ENCODE measurements at regions not wholly inside any gene's neighbourhood (a gene's known extent, or its start where the extent isn't known, plus 50 kb on each side); places are given as distances from the start of the nearest gene placed in this dataset.

DNA sequence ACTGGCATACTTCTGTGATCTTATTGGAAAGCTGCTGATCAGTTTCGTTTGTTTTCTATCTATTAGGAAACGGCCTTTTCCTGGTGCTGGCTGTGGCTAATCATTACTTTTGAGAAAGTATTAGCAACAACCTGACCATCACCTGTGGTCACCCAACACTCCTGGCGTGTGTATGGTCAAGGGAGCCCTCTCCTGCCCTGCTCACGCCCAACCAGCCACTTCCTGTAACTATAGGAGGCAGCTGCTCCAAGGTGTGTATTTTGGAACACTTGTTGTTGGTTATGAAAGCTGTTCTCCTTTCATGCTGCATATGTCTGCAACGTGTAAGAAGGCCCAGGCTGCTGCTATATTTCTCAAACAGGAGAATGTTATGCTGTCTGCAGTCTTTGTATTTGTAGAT is 1582.8 kb downstream of the AACS start:
- DNase-seq: no peak

DNA sequence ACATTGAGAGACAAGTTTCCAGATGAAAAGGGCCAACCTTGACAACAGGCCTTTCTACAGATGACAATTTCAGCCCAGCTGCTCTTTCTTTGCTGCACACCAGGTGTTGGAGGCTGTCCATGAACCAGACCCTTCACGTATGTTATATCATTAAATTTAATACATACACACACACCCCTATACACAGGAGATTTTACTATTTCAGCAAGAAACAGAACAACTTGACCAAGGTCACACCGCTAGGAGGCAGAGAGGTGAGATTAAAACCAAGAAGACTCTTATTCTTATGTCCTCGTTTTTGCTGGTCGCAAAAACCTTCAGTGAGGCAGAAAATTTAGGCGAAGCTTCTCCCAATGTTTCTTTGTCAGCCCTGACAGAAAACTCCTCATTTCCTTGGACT is 1585.9 kb downstream of the AACS start:
- DNase-seq: no peak

DNA sequence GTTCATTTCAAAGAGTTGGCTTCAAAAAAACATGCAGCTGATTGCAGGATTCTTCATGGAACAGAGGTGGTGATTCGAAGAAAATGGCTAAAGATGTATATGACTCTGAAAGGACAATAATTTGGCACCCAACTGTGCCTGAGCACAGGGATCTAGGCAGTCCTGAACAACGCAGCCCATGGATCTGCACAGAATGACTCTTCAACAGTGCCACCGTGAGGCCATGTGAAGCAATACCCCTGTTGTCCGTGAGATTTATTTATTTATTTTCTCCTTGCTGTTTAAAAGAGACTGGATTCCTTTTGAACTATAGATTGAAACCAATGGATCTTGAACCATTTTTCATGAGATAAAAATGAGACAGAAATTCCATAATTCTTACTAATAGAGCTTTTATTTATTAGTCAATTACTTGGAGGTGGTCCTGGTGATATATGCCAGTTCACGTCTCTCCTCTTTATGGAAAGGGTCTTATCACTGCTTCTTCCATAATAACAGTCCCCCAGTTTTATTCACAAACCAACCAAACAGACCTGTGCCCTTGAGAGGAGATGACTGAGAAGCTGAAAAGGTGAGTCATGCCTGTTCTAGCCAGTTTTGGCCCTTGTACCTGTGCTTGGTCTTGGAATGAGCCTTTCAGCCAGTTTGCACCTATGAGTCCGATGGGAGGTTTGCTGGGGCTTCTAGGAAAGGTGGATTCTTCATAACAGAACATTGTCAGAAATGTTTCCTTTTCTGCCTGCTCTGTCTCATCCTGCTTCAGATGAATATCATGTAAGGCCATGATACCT is 1598.3 kb downstream of the AACS start:
- peak; percentile 2 for DNase-seq

DNA sequence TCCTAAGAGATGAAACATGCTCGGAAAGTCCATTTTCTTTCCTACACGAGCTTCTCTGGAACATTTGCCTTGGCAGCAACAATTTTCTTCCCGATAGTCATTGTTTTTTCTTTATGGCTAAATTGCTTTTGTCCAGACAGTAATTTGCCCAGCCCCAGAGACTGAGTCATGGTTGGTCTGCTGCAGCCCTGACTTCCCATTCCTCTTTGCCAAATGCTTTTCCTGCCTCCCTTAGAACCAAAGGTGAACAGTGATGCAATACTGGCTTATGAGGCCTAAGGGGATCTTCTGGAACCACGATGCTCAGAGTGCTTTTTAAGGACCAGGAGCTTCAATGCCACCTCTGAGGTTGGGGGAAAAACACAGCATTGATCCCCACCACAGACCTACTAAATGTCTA is 1599.6 kb upstream of the TMEM132C start:
- no peak for DNase-seq

DNA sequence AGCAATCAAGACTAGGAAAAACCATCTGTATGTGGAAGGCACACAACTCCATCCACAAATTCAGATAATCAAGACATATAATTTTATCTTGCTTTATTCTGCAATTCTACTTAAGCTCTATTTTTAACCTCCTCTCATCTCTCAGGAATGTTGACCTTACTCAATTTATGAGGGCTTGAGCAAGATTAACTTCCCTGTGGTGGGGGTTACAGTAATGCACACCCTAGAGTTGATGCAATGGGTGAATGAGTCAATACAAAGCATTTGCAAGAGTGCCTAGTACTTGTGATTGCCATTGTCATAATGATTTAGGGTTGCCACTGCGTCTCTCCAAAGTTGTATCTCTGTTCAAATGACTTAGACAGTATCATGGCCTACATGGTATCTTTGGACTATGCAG is 1598.4 kb upstream of the TMEM132C start:
- DNase-seq: no peak

DNA sequence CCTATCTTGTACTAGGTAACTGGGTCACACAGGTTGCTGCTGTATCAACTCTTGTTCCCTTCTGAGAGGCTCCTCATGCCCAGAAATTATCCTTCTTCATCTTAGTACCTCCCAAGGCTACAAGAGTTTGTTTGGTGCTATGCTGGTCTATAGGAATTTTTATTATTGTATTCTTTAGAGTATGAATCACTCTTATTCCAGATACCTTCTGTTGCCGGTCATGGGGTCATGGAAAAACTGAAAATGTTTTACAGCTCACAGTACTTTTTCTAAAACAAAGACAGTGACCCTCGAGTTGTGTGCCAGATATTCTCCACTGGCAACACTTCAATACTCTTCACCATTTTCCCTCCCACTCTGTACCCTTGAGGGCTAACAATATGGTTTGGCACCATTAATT is 1598.0 kb upstream of the TMEM132C start:
- no peak for DNase-seq

DNA sequence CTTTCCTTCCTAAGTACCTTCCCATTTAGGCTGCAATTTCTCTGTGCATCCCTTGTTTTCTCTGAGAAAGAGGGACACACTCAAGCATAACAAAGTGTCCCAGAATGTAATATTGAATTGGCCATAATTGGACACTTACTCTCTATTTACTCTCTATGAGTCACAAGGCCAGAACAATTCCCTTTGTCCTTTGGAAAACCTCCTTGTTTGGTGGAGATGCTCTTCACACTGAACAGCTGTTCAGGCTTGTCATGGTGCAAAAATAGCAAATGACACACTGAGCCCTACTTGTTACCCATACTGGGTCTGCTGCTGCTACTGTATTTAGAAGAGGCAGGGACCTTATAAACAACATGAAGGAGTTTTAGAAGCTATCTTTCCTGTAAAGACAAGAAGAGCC is 1590.5 kb upstream of the TMEM132C start:
- DNase-seq: no peak

DNA sequence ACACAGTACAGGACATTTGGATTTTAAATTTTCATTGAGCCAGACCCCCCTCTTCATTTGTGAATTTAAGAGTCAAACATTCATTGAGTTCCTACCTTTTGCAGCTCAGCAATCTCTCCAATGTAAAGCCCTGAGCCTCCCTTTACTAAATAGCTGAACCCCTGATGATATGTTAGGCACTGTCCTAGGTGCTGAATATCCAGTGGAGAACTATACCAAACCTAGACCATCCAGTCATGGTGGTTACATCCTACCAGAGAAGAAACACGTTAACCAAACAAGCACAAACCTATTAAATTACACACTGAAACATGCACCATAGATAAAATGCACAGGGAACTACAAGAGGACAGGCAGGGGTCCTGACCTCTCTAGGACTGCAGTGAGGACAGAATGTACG is 1585.3 kb upstream of the TMEM132C start:
- no peak for DNase-seq

DNA sequence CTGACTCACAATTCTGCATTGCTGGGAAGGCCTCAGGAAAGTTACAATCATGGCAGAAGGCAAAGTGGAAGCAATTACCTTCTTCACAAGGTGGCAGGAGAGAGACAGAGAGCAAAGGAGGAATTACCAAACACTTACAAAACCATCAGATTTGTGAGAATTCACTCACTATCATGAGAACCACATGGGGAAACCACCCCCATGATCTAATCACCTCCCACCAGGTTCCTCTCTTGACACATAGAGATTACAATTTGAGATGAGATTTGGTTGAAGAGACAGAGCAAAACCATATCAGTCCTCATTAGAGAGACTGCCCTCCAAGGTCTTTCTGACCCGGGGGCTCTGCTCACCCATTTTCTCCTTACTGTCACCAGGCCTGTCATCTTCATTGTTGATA is 1582.3 kb upstream of the TMEM132C start:
- DNase-seq: no peak

DNA sequence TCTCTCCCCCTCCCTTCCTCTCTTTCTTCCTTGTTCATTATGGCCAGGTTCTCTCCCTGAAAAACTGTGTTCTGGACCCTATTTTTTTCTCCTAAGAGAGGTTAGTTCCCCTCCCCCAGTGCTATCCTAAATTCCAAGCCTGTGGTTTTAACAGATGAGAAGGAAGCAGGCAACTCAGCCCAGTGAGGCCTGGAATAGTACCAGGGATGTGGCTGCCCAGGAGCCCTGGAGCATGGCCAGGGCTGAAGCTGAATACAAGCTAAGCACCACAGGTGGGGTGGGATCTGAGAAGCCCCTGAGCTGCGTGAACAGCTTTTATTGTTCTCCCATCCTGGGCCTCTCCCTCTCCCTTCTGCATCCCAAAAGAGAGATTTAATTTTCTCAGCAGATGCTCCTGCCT is 1581.3 kb upstream of the TMEM132C start:
- DNase-seq: no peak

DNA sequence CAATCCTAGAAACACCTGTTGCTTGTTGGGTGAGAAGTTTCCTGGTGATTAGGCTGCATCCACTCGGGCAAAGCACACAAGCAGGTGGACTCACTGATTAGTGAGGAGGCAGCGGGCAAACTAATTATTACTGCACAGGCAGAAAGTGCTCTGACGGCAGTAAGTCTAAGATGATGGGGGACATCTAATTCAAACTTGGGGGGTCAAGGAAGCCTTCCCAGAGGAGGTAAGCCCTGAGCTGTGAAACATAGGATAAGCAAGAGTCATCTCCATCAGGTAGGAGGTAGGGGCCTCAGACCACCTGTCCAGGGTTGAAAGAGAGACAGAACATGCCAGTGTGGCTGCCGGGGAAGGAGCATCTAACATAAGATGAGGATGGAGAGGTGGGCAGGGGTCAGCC is 1578.4 kb upstream of the TMEM132C start:
- DNase-seq: no peak

DNA sequence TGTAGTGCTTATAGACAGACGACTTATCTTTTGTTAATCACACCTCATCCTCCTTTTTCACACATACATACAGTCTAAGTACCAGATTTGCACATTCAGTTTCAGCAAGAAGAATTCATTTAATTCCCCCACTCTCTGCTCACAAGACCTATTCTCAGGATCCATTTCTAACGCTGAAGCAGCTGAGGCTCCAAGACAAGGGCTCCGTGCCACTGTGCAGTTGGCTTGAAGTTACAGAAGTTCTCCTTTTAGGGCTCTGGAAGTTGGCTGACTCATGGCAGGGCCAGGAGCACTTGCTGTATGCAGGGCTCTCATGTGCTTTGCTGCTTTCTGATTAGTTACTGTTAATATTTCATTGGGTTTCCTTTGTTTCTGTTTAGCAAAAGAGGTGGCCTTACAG is 1566.9 kb upstream of the TMEM132C start:
- no peak for DNase-seq

DNA sequence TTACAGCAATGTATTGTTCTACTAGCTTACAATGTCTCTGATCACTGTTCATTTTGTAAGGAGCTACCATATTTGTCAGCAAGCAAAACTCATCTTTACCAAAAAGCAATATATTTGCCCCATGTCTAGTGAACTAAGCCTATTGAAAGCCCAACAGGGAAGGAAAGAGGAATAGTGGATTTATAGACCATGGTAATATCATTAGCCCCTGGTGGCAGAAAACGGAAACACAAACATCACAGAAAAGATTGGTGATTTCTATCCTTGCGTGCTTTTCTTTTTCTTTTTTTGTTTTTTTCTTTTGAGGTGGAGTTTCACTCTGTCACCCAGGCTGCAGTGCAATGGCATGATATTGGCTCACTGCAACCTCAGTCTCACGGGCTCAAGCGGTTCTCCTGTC is 1562.4 kb upstream of the TMEM132C start:
- DNase-seq: no peak

DNA sequence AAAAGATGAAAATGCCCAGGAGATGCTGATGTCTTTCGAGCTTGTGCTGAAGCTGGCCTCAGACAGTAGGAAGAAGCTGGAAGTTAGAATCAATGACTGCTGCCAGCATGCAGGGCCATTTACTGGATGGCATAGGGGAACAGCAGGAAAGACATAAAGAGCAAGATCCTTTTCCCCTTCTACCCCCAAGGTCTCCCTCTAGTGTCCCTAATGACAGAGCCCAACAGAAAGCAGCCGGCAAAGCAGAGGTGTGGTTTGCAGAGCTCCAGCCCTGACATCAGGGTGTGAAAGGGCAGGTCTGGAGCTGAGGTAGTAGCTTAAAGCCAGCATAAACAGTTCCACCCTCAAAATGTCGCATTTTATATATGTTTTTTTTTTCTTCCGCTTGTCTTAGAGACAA is 1560.7 kb upstream of the TMEM132C start:
- DNase-seq: no peak

DNA sequence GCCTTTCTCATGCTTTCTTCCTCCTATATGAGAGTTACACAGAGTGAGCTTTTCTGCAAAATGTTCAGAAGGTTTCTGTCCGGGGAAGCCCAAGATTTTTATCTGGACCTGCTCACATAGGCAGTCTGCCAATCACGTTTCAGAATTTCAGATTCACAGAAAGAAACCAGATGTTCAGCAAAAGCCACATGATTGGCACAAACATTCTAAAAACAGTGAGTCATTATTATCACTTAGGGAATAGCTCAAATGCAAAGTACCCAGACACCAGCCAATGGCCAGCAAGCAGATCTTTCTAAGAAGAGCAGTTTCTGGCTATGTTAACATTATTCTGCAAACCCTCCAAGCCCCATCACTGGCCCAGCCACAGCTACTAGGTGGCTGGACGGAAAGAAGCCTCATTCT is 1558.5 kb upstream of the TMEM132C start:
- DNase-seq: peak; percentile 12

DNA sequence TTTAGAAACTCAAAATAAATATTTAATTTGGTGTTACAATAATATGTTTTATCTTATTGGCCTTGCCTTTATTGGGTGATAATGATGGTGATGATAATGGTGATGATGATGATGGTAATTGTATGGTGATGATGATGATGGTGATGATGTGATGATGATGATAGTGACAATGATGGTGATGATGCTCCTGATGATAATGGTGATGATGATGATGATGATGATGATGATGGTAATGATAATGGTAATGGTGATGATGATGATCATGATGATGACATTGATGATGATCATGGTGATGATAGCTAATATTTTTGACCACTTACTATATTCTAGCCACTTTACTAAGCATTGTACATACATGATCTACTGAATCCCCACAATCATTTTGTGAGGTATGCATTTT is 1548.6 kb upstream of the TMEM132C start:
- DNase-seq: no peak

DNA sequence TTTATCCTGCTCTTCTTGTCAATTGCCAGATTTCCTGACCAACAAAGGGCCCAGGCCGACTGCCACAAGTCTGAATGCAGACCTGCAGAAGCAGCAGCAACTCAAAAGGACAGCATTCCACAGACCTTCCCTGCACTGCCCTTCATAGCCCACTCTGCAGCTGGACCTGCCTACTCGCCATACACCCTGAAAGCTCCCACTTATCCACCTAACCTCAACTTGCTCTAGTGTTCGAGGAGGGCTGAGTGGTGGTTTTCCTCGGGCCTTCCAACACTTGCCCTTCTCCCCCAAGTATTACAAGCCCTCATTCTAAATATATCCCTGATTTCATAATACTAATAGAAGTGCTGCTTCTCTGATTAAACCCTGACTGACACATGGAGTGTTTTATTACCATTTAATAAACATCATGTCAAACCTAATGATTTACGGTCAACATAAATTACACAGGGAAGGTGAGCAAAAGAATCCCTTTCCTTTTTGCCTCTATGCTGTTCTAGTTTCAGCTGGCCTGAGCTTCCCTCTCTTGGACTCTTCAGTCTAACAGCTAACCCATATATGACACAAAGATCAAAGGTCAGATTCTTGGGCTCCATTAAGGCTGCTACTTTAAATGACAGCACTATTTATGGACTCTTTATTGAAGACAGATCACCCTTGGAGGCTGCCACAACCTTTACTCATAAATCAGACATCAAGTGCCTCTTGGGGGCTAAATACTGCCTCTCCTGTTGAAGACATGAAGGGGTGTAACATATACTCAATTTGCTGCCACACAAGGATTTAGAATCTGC is 1546.9 kb upstream of the TMEM132C start:
- DNase-seq: no peak

DNA sequence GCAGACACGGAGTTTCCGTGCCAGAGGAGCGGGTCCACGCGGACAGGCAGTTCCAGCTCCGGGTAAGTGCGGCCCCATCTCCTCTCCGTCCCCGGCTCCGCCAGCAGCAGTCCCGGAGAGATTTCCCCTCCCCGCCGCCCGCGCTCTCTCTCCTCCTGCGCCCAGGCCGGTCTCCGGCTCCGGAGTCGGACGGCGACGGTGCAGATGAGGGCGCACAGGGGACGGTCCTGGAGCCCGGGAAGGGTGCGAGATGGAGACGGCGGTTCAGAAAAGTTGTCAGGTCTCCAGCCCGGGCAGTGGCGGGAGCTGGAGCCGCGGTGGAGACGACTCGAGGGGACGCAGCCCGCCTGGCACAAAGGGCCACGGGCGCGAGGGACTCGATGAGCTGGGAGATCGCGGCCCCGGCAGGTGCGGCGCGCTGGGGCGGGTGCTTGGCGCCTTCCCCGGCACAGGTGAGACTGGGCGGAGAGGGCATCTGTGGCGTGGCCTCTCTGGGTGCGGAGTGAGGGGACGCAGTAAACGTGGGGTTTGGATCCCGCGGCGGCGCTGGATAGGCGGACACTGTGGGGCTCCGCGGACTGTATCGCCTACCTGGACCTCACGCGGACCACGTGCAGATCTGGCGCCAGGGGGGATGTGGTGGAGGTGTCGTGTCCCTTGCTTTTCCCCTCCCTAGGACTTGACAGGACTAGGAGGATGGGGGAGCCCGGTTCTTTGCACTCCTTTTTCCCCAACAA is 1540.3 kb upstream of the TMEM132C start:
- no peak for DNase-seq

DNA sequence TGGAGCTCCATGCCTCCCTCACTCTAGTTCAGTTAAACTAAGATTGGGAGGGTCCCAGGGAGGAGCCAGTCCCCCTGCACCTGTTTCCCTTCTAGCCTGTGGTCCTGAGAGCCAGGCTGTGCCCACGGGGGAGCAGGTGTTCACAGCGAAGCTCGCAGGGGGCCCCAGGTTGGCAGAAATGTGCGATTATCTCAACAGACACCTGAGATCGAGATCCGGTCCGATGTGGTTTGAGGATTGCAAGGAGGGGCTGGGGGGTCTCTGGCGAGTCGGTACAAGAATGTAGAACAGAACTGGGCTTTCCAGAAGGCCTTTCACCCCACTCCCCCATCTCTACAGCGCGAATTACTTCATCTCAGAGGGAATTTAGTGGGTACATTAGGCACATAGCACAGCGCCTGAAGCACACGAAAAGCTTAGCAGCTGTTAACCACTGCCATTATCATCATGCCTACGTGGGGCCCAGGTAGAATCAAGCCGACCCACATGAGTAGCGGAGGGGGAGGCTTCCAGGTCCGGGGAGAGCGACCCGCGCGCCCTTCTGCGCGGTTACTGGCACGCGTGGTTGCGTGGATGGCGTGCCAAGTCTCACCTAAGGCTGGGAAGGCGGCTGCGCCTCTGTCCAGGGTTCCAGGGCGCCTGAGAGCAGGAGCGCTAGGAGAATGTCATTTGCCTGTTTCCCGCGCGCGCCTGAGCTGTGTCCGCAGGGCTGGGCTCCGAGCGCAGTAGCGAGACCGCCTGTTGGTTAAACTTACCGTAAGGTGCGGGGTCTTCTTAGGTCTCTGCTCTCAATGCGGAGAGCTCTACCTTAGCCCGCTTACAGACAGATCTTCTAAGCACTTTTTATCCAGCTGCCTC is 1539.5 kb upstream of the TMEM132C start:
- no peak for DNase-seq

DNA sequence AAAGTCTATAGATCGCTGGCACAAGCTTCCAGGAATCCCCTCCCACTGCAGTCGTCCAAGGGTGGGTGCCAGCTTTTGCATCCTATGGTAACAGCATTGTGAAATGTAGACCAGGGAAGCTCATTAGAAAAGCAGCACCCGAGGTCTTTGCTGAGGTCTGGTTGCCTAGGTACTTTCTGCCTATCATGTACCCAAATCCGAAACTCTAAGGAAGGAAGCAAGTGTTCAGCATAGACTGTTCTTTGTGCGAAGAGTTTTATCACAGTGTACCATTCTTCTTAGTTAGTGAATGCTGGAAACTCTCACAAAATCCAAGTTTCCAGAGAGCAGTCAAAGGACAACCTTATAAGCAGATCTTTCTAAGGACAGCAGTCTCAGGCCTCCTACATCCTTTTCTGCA is 1532.7 kb upstream of the TMEM132C start:
- DNase-seq: no peak

DNA sequence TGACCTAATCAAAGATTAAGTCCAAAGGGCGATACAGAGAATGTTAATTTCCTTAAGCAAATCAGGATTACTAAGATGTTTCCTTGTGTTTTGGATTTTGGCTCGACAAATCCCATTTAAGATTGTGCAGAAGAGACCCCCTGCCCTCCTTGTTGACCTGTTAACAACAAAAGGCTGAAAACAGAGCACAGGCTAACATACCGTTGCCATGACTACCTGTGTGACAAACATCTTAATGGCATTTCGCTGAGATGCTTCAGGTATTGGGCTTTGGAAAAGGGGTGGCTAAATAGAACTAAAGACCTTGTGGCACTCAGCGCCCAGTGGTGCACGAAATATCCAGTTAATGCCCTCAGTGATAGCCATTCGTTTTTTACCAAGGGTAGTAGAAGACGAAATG is 1532.3 kb upstream of the TMEM132C start:
- DNase-seq: no peak

DNA sequence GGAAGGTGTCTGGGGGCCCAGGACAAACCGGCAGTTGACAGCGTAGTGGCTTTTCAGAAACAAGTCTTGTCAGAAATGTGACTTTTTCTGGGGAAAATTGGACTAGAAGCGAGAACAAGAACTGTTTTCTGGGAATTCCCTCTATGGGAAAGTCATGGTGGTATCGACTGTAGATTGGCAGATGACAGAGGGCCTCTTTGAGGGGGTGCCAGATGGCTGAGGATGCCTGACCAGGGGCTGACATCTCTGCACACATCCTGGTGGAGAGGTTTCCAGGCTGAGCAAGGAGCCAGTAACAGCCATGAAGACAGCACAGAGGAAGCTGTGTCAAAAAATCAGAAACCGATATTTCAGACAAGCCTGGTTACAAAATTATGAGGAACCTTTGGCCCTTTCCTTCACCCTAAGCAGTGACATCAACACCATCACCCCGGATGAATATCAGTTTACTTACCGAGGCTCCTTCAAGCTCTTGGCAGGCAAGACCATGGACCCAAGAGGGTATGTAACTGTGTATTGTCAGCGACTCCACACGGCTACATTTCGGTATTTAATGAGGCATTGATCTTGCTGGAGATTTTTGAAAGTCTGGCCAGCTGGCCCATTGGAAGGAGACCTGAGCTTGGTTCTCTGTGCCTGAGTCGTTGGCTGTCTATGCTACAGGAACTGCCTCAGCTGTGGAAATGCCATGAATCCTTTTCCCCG is 1525.3 kb upstream of the TMEM132C start:
- no peak for DNase-seq
